SK-N-SH (cell line): ENCODE measurements at regions not wholly inside any gene's neighbourhood (a gene's known extent, or its start where the extent isn't known, plus 50 kb on each side); places are given as distances from the start of the nearest gene placed in this dataset.

Experiments
- CTCF ChIA-PET: fragments of 300-600, 350-600 bp; formaldehyde crosslinking; extraction: SDS; loops from one replicate; lab custom pipeline; 2021; lab: Yijun Ruan, JAX
- POLR2A ChIA-PET: fragments of 350-600 bp; sonication (Branson Sonifier 250); formaldehyde crosslinking; extraction: SDS; loops from one replicate; lab custom pipeline; 2020; ENCODE audit warnings: antibody characterized with exemption, inconsistent platforms; lab: Yijun Ruan, JAX
- DNase-seq: peaks from one replicate; pipeline ENCODE4 v3.0.0; 2012
- H2AFZ ChIP-seq: fragments of 200-600 bp; sonication (generic); 2 replicates; pipeline ENCODE4 v1.8.1; 2016; ENCODE audit warnings: antibody characterized with exemption, mild to moderate bottlenecking, low read depth
- H3F3A ChIP-seq: fragments of 200-600 bp; sonication (generic); replicated peaks from 2 replicates; pipeline ENCODE3; 2016; ENCODE audit warnings: antibody characterized with exemption, mild to moderate bottlenecking; ENCODE audit not compliant: insufficient read depth
- H3K27ac ChIP-seq, 2 experiments: fragments of 200-500 bp in 1 of 2; fragments of 200-600 bp in 1 of 2; sonication (Bioruptor generic) in 1 of 2; sonication (generic), shearing (Covaris generic) in 1 of 2; 2 replicates each; pipeline versions ENCODE4 v1.5.1 to v1.6.1; 2014 to 2016; ENCODE audit warnings: low read depth in 2 of 2, inconsistent platforms in 1 of 2, low read length in 1 of 2, mild to moderate bottlenecking in 1 of 2, mixed read lengths in 1 of 2
- H3K27me3 ChIP-seq: fragments of 200-600 bp; sonication (generic), shearing (Covaris generic); 2 replicates; pipeline ENCODE4 v1.6.1; 2016; ENCODE audit warnings: mixed run types; ENCODE audit not compliant: insufficient read depth
- H3K36me3 ChIP-seq, 2 experiments: fragments of 200-500 bp in 1 of 2; fragments of 200-600 bp in 1 of 2; sonication (Bioruptor generic) in 1 of 2; sonication (generic) in 1 of 2; replicated peaks in 1 of 2; 2 replicates each; pipeline versions ENCODE3 to v1.5.1; 2014 to 2016; ENCODE audit warnings: low read length in 1 of 2, mild to moderate bottlenecking in 1 of 2; ENCODE audit not compliant: insufficient read depth in 2 of 2, control insufficient read depth in 1 of 2
- H3K4me1 ChIP-seq, 2 experiments: fragments of 200-500 bp in 1 of 2; fragments of 200-600 bp in 1 of 2; sonication (Bioruptor generic) in 1 of 2; sonication (generic), shearing (Covaris generic) in 1 of 2; 2 replicates each; pipeline versions ENCODE4 v1.5.1 to v1.6.1; 2014 to 2016; ENCODE audit warnings: low read depth in 1 of 2, low read length in 1 of 2, mixed run types in 1 of 2; ENCODE audit not compliant: insufficient read depth in 2 of 2, control insufficient read depth in 1 of 2
- H3K4me2 ChIP-seq: fragments of 200-600 bp; sonication (generic), shearing (Covaris generic); 2 replicates; pipeline ENCODE4 v1.6.1; 2017; ENCODE audit warnings: mixed run types
- H3K4me3 ChIP-seq, 2 experiments: fragments of 200-500 bp in 1 of 2; fragments of 200-600 bp in 1 of 2; sonication (Bioruptor generic) in 1 of 2; sonication (generic), shearing (Covaris generic) in 1 of 2; 2 replicates each; pipeline versions ENCODE4 v1.5.1 to v1.8.1; 2014 to 2016; ENCODE audit warnings: low read depth in 2 of 2, inconsistent platforms in 1 of 2, low read length in 1 of 2, mild to moderate bottlenecking in 1 of 2, mixed read lengths in 1 of 2, moderate library complexity in 1 of 2
- H3K79me2 ChIP-seq: fragments of 200-600 bp; sonication (generic); 2 replicates; pipeline ENCODE4 v1.8.1; 2017; ENCODE audit warnings: mild to moderate bottlenecking; ENCODE audit not compliant: insufficient read depth
- H3K9ac ChIP-seq: fragments of 200-600 bp; sonication (generic); 2 replicates; pipeline ENCODE4 v1.6.1; 2017; ENCODE audit warnings: mixed run types
- H3K9me2 ChIP-seq: fragments of 200-600 bp; sonication (generic); 2 replicates; pipeline ENCODE4 v1.6.1; 2017; ENCODE audit warnings: mixed run types
- H3K9me3 ChIP-seq: fragments of 200-600 bp; sonication (generic); 2 replicates; pipeline ENCODE4 v1.6.1; 2017; ENCODE audit warnings: mixed run types, mild to moderate bottlenecking, moderate library complexity
- H4K20me1 ChIP-seq: fragments of 200-600 bp; sonication (generic); 2 replicates; pipeline ENCODE4 v1.6.1; 2017; ENCODE audit warnings: mild to moderate bottlenecking, mixed run types; ENCODE audit not compliant: insufficient read depth
- EP300 ChIP-seq, 2 experiments: IDR thresholded peaks; 2 replicates each; pipeline versions ENCODE4 v1.4.0 to v1.6.1; 2012; ENCODE audit warnings: borderline replicate concordance in 1 of 2, low read depth in 1 of 2, low read length in 1 of 2
- JUND ChIP-seq: IDR thresholded peaks from 2 replicates; pipeline ENCODE4 v1.4.0; 2012
- MEF2A ChIP-seq: IDR thresholded peaks from 2 replicates; pipeline ENCODE4 v1.4.0; 2012; ENCODE audit warnings: low read depth, borderline replicate concordance
- MXI1 ChIP-seq: IDR thresholded peaks from 2 replicates; pipeline ENCODE4 v1.6.1; 2012; ENCODE audit warnings: mild to moderate bottlenecking, low read depth, low read length, improper control_type of control experiment
- RAD21 ChIP-seq: IDR thresholded peaks from 2 replicates; pipeline ENCODE4 v1.6.1; 2012; ENCODE audit warnings: mild to moderate bottlenecking, low read length
- TAF1 ChIP-seq: IDR thresholded peaks from 2 replicates; pipeline ENCODE4 v1.6.1; 2012; ENCODE audit warnings: low read depth, mild to moderate bottlenecking, low read length, moderate library complexity, borderline replicate concordance
- WGBS: methylation state at CpG from one replicate; pipeline ENCODE4 v1.1.6; 2017; ENCODE audit warnings: low lambda C conversion rate; 5-methylcytosine and 5-hydroxymethylcytosine counted together
- TF ChIP-seq, protein P1 (sequence below): IDR thresholded peaks from 2 replicates; pipeline ENCODE4 v1.6.1; 2012; ENCODE audit warnings: mild to moderate bottlenecking, low read depth, low read length, moderate library complexity
- TF ChIP-seq, protein P2 (sequence below): IDR thresholded peaks from 2 replicates; pipeline ENCODE4 v1.4.0; 2012; ENCODE audit warnings: low read depth
- TF ChIP-seq, protein P3 (sequence below): fragments of 150-350 bp; IDR thresholded peaks from 2 replicates; pipeline ENCODE4 v1.6.1; 2016; ENCODE audit warnings: mild to moderate bottlenecking, low read depth, low read length

DNA sequence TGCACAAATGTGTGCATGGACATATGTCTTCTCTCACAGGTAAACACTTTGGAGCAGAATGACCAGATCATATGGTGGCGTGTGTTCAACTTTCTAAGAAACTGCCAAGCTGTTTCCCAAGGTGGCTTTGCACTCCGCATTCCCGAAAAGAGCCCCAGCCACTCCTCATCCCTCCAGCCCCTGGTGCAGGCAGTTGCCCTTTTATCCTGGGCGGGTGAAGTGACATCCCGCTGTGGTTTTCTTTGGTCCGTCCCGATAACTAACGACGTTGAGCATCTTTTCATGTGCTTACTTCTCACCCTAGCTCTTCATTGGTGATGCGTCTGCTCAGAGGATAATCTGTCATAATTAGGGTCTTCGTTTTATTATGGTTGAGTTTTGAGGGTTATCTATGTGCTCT, 612.5 kb downstream of the MATN1 start:
- 64% methylated on average over 11 of the region's 11 CpGs for WGBS
- ChIA-PET POLR2A (interaction anchor here (1.0 kb wide), 1 partner anchor 402 kb away, joined by 3 read pairs; no protein-coding TSS in a partner anchor), CTCF (interaction anchor here (0.5 to 4.1 kb wide), 45 partner anchors 10 to 883 kb away, joined by 3 to 47 read pairs (median 4); partner anchors contain the start of genes MECR and PTPRU)
- H3K4me1 ChIP-seq: peaks cover 0 to 23% of the 10 kb centered on the region in 2 experiments; a peak in 3 of 4 replicates
- no peaks in the 10 kb centered on the region for H4K20me1 ChIP-seq
- H3K9me2 ChIP-seq: no peaks in the 10 kb centered on the region
- no peak overlapping the region; a peak in 1 of 4 replicates for H3K27ac ChIP-seq
- H3F3A ChIP-seq: no peaks in the 10 kb centered on the region
- H3K79me2 ChIP-seq: no peaks in the 10 kb centered on the region
- H3K9me3 ChIP-seq: no peaks in the 10 kb centered on the region
- no peak overlapping the region; the same call in 1 of the 2 replicates for H3K4me2 ChIP-seq
- H3K4me3 ChIP-seq: no peak overlapping the region
- DNase-seq: no peak
- H2AFZ ChIP-seq: no peak overlapping the region
- no peaks in the 10 kb centered on the region for H3K27me3 ChIP-seq
- H3K36me3 ChIP-seq: no peaks in the 10 kb centered on the region
- no peak for TF ChIP-seq JUND
- TF ChIP-seq TAF1: no peak
- no peak overlapping the region for H3K9ac ChIP-seq

DNA sequence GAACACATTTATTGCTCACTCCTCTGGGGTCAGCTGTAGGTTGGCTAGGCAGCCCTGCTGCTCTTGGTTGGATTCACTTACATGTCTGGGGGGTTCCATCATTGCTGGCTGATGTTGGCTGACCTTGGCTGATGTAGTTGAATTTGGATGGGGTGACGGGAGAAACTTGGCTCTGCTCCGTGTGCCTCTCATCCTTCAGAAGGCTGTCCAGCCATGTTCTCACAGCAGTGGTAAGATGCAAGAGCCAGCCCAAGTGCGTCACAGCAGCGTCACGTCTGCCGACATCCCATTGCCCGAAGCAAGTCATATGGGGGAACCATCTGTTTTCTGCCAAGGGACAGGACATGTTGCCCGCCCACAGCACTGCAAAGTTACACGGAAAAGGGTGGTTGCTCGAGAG, 613.5 kb downstream of the MATN1 start:
- H4K20me1 ChIP-seq: no peaks in the 10 kb centered on the region
- peak overlapping the region in 1 of 2 experiments; percentile 36; a peak in 1 of 4 replicates for H3K4me3 ChIP-seq
- no peaks in the 10 kb centered on the region for H3K9me3 ChIP-seq
- CTCF ChIA-PET: interaction anchor here (1.0 to 4.1 kb wide), 13 partner anchors 9 to 879 kb away, joined by 3 to 47 read pairs (median 5); partner anchors contain the start of gene MECR
- no peak overlapping the region for H3K4me2 ChIP-seq
- H3K36me3 ChIP-seq: no peaks in the 10 kb centered on the region
- H3F3A ChIP-seq: no peaks in the 10 kb centered on the region
- peaks cover 0 to 23% of the 10 kb centered on the region in 2 experiments; a peak in 3 of 4 replicates for H3K4me1 ChIP-seq
- POLR2A ChIA-PET: interaction anchor here (1.0 kb wide), 1 partner anchor 27 kb away, joined by 3 read pairs; no protein-coding TSS in a partner anchor
- H3K9me2 ChIP-seq: no peaks in the 10 kb centered on the region
- no peak overlapping the region for H2AFZ ChIP-seq
- WGBS: 7% methylated on average over 4 of the region's 10 CpGs
- no peak overlapping the region for H3K9ac ChIP-seq
- peak; percentile 65; the same call in 1 of the 2 replicates for TF ChIP-seq MXI1
- TF ChIP-seq, protein P1, sequence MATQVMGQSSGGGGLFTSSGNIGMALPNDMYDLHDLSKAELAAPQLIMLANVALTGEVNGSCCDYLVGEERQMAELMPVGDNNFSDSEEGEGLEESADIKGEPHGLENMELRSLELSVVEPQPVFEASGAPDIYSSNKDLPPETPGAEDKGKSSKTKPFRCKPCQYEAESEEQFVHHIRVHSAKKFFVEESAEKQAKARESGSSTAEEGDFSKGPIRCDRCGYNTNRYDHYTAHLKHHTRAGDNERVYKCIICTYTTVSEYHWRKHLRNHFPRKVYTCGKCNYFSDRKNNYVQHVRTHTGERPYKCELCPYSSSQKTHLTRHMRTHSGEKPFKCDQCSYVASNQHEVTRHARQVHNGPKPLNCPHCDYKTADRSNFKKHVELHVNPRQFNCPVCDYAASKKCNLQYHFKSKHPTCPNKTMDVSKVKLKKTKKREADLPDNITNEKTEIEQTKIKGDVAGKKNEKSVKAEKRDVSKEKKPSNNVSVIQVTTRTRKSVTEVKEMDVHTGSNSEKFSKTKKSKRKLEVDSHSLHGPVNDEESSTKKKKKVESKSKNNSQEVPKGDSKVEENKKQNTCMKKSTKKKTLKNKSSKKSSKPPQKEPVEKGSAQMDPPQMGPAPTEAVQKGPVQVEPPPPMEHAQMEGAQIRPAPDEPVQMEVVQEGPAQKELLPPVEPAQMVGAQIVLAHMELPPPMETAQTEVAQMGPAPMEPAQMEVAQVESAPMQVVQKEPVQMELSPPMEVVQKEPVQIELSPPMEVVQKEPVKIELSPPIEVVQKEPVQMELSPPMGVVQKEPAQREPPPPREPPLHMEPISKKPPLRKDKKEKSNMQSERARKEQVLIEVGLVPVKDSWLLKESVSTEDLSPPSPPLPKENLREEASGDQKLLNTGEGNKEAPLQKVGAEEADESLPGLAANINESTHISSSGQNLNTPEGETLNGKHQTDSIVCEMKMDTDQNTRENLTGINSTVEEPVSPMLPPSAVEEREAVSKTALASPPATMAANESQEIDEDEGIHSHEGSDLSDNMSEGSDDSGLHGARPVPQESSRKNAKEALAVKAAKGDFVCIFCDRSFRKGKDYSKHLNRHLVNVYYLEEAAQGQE: no peak
- TF ChIP-seq, protein P2, sequence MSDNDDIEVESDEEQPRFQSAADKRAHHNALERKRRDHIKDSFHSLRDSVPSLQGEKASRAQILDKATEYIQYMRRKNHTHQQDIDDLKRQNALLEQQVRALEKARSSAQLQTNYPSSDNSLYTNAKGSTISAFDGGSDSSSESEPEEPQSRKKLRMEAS: no peak
- peak in 1 of 2 experiments; percentile 31; a peak in 1 of 4 replicates for TF ChIP-seq EP300 (IDR thresholded peaks at IDR 0.05; ENCODE audit: borderline replicate concordance in 1 of 2, low read depth in 1 of 2, low read length in 1 of 2)
- TF ChIP-seq, protein P3, sequence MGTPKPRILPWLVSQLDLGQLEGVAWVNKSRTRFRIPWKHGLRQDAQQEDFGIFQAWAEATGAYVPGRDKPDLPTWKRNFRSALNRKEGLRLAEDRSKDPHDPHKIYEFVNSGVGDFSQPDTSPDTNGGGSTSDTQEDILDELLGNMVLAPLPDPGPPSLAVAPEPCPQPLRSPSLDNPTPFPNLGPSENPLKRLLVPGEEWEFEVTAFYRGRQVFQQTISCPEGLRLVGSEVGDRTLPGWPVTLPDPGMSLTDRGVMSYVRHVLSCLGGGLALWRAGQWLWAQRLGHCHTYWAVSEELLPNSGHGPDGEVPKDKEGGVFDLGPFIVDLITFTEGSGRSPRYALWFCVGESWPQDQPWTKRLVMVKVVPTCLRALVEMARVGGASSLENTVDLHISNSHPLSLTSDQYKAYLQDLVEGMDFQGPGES: no peak
- TF ChIP-seq RAD21: peak; percentile 20
- TF ChIP-seq MEF2A: no peak
- no peak for TF ChIP-seq TAF1
- no peaks in the 10 kb centered on the region for H3K79me2 ChIP-seq
- peak; percentile 80 for DNase-seq
- peak overlapping the region in 1 of 2 experiments; percentile 85; a peak in 2 of 4 replicates for H3K27ac ChIP-seq
- no peaks in the 10 kb centered on the region for H3K27me3 ChIP-seq
